ENCODE measurements at regions not wholly inside any gene's neighbourhood (a gene's known extent, or its start where the extent isn't known, plus 50 kb on each side); places are given as distances from the start of the nearest gene placed in this dataset.

GRCh38 chr7:35555386-35555785 is 139.5 kb downstream of the HERPUD2 start:
- TF ChIP-seq, protein P1, sequence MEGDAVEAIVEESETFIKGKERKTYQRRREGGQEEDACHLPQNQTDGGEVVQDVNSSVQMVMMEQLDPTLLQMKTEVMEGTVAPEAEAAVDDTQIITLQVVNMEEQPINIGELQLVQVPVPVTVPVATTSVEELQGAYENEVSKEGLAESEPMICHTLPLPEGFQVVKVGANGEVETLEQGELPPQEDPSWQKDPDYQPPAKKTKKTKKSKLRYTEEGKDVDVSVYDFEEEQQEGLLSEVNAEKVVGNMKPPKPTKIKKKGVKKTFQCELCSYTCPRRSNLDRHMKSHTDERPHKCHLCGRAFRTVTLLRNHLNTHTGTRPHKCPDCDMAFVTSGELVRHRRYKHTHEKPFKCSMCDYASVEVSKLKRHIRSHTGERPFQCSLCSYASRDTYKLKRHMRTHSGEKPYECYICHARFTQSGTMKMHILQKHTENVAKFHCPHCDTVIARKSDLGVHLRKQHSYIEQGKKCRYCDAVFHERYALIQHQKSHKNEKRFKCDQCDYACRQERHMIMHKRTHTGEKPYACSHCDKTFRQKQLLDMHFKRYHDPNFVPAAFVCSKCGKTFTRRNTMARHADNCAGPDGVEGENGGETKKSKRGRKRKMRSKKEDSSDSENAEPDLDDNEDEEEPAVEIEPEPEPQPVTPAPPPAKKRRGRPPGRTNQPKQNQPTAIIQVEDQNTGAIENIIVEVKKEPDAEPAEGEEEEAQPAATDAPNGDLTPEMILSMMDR (IDR thresholded peaks at IDR 0.05; ENCODE audit: unreplicated experiment): no peak

DNA sequence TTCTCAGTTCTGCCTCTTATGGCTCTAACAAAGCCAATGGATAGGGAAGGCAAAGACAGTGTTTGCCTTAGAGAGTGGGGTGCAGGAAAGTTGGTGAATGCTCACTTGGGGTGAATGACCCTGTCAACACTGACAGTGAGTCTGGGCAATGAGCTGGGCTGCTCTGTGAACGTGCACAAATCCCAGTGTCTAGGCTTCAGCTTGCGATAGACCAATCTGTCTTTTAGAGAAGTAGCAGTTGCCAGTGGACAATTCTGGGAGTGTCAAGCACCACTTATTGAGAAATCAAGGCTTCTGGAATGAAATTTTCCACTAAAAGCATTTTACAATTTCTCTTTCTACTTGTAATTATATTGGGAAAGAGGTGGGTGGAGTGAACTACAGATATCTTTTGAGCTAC is 141.4 kb downstream of the HERPUD2 start:
- CTCF ChIA-PET: interaction anchor here (0.7 kb wide), 1 partner anchor 28 kb away, joined by 3 read pairs; no protein-coding TSS in a partner anchor
- no peak overlapping the region for H3K27ac Mint-ChIP-seq (ENCODE audit: unreplicated experiment)
- no TSS peak for BruUV-seq (replicated peaks)

More at GRCh38 chr7:35555386-35555785, 139.5 kb downstream of the HERPUD2 start:
- peaks cover 50% of the 10 kb centered on the region for H3K27me3 Mint-ChIP-seq (ENCODE audit: unreplicated experiment)
- DNase-seq: no peak
- no TSS peak for BruUV-seq (replicated peaks)
- no peak overlapping the region for H3K27ac Mint-ChIP-seq (ENCODE audit: unreplicated experiment)
- H3K9me3 Mint-ChIP-seq (ENCODE audit: low read depth, unreplicated experiment): no peaks in the 10 kb centered on the region
- H3K36me3 Mint-ChIP-seq (ENCODE audit: insufficient read depth, unreplicated experiment): no peaks in the 10 kb centered on the region
- H3K4me3 Mint-ChIP-seq (ENCODE audit: low read depth, unreplicated experiment): no peak overlapping the region
- intact Hi-C loops (cut with micrococcal nuclease; ENCODE audit: unreplicated experiment): no loop called here
- peaks cover 9% of the 10 kb centered on the region for H3K4me1 Mint-ChIP-seq (ENCODE audit: low read depth, unreplicated experiment)
- CTCF ChIA-PET: no interaction called here

GRCh38 chr7:35552691-35553090 is 142.2 kb downstream of the HERPUD2 start:
- peaks cover 9% of the 10 kb centered on the region for H3K4me1 Mint-ChIP-seq (ENCODE audit: low read depth, unreplicated experiment)
- H3K36me3 Mint-ChIP-seq (ENCODE audit: insufficient read depth, unreplicated experiment): no peaks in the 10 kb centered on the region
- CTCF ChIA-PET: interaction anchor here (0.7 kb wide), 1 partner anchor 27 kb away, joined by 3 read pairs; no protein-coding TSS in a partner anchor
- H3K27ac Mint-ChIP-seq (ENCODE audit: unreplicated experiment): no peak overlapping the region
- peaks cover 69% of the 10 kb centered on the region for H3K27me3 Mint-ChIP-seq (ENCODE audit: unreplicated experiment)
- intact Hi-C loops (cut with micrococcal nuclease; ENCODE audit: unreplicated experiment): no loop called here
- H3K9me3 Mint-ChIP-seq (ENCODE audit: low read depth, unreplicated experiment): no peaks in the 10 kb centered on the region
- DNase-seq: no peak
- no TSS peak for BruUV-seq (replicated peaks)
- no peak overlapping the region for H3K4me3 Mint-ChIP-seq (ENCODE audit: low read depth, unreplicated experiment)
- TF ChIP-seq, protein P1 (IDR thresholded peaks at IDR 0.05; ENCODE audit: unreplicated experiment): no peak

More for the DNA sequence above, 141.4 kb downstream of the HERPUD2 start:
- H3K4me3 Mint-ChIP-seq (ENCODE audit: low read depth, unreplicated experiment): no peak overlapping the region
- H3K36me3 Mint-ChIP-seq (ENCODE audit: insufficient read depth, unreplicated experiment): no peaks in the 10 kb centered on the region
- intact Hi-C loops (cut with micrococcal nuclease; ENCODE audit: unreplicated experiment): no loop called here
- DNase-seq: no peak
- H3K27me3 Mint-ChIP-seq (ENCODE audit: unreplicated experiment): peaks cover 68% of the 10 kb centered on the region
- TF ChIP-seq, protein P1 (IDR thresholded peaks at IDR 0.05; ENCODE audit: unreplicated experiment): no peak
- no peaks in the 10 kb centered on the region for H3K9me3 Mint-ChIP-seq (ENCODE audit: low read depth, unreplicated experiment)
- H3K4me1 Mint-ChIP-seq (ENCODE audit: low read depth, unreplicated experiment): peaks cover 9% of the 10 kb centered on the region

GRCh38 chr7:35551321-35552081 is 143.4 kb downstream of the HERPUD2 start:
- intact Hi-C loops (cut with micrococcal nuclease; ENCODE audit: unreplicated experiment): no loop called here
- H3K9me3 Mint-ChIP-seq (ENCODE audit: low read depth, unreplicated experiment): no peaks in the 10 kb centered on the region
- no peak overlapping the region for H3K4me3 Mint-ChIP-seq (ENCODE audit: low read depth, unreplicated experiment)
- TF ChIP-seq, protein P1 (IDR thresholded peaks at IDR 0.05; ENCODE audit: unreplicated experiment): no peak
- no TSS peak for BruUV-seq (replicated peaks)
- no peaks in the 10 kb centered on the region for H3K36me3 Mint-ChIP-seq (ENCODE audit: insufficient read depth, unreplicated experiment)
- DNase-seq: no peak
- no peak overlapping the region for H3K27ac Mint-ChIP-seq (ENCODE audit: unreplicated experiment)
- peaks cover 81% of the 10 kb centered on the region for H3K27me3 Mint-ChIP-seq (ENCODE audit: unreplicated experiment)
- H3K4me1 Mint-ChIP-seq (ENCODE audit: low read depth, unreplicated experiment): no peaks in the 10 kb centered on the region
- CTCF ChIA-PET: no interaction called here
